SKM-1 (cell line): ENCODE measurements at regions not wholly inside any gene's neighbourhood (a gene's known extent, or its start where the extent isn't known, plus 50 kb on each side); places are given as distances from the start of the nearest gene placed in this dataset.
"Not testable (repeated sequence)": the region's sequence is repeated elsewhere in the genome, so short reads cannot be mapped to it uniquely, and the experiment has no call there.

ENCODE experiments used
- DNase-seq: peaks from one replicate; lab custom pipeline; 2025; ENCODE audit not compliant: unreplicated experiment; lab: John Stamatoyannopoulos, UW

DNA sequence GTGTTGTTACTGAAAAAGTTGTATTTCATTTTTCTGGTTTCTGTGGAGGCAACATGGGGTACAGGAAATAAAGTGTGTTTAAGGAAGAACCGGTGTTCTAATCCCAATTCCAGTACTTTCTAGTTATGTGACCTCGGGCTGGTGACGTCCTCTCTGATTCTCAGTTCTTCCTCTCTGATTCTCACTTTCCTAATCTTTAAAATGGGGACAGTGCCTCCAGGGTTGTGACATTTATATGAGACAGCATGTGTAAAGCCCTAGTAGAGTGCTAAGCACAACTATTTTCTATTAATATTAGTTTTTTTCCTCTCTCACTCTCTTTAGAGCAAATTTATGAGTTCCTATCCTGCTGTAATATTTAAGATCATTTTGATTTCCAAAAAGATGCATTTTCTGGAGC is 50.9 kb upstream of the PTPDC1 start:
- DNase-seq: no peak

DNA sequence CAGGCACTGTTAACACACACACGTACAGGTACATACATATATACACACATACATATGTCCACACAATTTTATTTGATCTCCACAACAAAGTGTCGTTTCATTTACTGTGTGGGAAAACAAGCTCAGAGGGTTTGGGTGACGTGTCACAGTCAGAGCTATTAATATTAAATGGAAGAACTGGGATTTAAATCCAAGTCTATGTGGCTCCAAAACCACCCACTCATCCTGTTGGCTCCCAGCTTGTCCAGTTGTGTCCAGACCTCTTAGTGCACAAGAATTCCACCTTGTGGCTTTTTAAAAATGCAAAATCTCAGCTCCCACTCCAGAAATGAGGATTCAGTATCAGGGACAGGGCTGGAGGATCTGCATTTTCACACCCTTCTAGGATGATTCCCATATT is 52.3 kb upstream of the PTPDC1 start:
- DNase-seq: no peak

DNA sequence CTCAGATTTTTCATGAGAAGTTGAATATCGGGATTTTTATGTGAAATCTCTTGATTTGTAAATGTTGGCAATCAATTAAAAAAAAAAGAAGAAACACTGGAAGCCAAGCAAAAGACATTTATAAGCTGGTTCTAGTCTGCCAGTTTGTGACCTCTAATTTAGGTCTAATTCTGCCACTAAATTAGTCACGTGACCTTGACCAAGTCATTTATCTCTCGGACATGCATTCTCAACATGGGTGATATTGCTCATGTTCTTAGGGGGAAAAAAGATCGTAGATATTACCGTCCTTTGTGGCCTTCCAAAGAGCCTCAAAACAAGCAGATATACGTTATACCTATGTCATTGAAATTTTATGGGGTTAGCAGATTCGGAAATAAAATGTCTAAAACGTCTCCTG is 52.9 kb upstream of the PTPDC1 start:
- no peak for DNase-seq

DNA sequence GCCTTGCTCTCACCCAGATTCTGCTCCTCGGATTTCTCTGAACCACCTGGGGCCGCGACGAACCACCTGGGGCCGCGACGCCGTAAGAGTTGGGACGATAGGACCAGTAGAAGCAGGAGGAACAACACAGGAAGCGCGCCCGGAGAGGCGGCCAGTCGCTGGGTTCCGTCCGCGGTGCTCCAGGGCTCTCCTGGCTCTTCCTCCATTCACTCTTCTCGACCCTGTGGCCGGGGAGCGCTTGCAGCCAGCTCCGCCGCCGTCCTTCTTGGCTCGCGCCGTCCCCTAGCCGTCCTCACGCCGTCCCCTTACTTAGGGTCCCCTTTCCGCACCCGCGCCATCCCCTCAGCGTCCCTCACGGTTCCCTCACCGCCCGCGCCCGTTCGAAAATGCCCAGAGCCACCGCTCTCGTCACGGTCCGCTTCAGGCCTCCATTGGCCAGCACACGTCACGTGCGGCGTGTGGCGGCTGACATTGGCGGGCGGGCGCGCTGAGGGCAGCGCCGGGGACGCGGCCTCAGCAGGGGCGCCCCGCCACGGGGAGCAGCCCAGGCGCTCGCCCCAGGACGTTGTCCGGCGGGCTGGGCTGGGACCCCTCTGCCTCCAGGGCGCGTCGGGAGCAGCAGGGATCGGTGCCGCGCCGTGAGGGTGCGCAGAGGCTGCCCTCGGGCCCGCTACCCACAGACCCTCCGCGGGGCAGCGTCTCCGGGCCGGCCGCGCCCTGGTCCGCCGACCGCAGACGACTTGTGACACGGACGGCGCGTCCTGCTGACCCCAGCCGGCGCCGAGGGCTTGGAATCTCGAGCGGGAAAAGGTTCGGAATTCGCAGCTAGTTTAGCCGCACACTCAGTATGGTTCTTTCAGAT is 53.7 kb upstream of the PTPDC1 start:
- DNase-seq: peak; percentile 7

DNA sequence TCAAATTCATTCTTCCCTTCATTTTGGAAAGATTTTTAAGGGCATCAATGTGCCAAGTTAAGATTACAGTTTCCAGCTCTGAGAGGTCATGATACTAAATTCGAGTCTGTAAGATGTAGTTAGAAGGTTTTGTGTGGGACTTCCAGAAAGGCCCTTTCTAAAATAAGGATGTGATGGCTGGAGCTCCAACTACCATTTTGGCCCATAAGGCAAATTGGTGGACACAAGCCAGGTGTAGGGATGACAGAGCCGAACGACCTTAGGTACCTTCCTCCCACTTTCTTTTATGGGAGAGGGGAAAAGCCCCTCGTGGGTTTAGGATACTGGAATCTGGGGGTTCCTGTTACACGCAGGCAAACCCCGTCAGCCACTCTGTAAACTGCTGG is 54.3 kb upstream of the PTPDC1 start:
- no peak for DNase-seq

DNA sequence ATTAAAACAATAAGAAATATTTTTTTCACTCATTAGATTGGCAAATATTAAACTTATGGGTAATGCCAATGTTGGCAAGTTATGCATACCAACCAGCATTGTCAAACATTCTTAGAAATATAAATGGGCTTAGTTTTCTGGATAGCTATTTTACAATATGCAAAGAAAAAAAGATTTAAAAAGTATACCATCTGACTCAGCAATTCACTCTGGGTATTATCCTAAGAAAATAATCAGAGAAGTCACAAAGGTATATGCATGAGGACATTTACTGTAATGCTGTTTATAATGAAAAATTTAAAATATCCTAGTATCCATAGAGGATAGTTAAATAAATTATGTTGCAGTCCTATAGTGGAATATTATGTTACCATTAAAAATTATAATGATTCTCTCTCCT is 57.4 kb upstream of the PTPDC1 start:
- DNase-seq: no peak

DNA sequence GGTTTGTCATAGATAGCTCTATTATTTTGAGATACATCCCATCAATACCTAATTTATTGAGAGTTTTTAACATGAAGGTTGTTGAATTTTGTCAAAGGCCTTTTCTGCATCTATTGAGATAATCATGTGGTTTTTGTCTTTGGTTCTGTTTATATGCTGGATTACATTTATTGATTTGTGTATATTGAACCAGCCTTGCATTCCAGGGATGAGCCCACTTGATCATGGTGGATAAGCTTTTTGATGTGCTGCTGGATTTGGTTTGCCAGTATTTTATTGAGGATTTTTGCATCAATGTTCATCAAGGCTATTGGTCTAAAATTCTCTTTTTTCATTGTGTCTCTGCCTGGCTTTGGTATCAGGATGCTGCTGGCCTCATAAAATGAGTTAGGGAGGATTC is 61.8 kb upstream of the PTPDC1 start:
- not testable (repeated sequence) for DNase-seq

DNA sequence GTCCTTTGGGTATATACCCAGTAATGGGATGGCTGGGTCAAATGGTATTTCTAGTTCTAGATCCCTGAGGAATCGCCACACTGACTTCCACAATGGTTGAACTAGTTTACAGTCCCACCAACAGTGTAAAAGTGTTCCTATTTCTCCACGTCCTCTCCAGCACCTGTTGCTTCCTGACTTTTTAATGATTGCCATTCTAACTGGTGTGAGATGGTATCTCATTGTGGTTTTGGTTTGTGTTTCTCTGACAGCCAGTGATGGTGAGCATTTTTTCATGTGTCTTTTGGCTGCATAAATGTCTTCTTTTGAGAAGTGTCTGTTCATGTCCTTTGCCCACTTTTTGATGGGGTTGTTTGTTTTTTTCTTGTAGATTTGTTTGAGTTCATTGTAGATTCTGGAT is 63.4 kb upstream of the PTPDC1 start:
- not testable (repeated sequence) for DNase-seq

DNA sequence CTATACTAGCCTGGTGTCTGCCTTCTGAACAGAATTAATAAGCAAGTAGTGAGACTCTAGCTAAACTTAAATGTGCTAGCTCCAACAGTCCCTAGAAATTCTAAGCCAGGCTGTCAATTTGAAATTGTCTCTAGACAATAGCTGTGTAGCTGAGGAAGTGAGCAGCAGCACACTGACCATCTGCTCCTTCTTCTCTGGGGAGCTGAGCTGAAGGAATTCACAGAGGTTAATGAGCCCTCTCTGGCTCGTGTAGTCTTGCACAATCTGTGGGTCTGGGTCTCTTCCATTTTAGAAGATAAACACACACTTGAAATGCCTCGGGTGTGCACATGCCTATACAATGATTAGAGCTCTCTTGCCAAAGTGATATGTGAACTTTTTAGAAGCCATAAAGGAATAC is 63.5 kb upstream of the BARX1 start:
- no peak for DNase-seq

DNA sequence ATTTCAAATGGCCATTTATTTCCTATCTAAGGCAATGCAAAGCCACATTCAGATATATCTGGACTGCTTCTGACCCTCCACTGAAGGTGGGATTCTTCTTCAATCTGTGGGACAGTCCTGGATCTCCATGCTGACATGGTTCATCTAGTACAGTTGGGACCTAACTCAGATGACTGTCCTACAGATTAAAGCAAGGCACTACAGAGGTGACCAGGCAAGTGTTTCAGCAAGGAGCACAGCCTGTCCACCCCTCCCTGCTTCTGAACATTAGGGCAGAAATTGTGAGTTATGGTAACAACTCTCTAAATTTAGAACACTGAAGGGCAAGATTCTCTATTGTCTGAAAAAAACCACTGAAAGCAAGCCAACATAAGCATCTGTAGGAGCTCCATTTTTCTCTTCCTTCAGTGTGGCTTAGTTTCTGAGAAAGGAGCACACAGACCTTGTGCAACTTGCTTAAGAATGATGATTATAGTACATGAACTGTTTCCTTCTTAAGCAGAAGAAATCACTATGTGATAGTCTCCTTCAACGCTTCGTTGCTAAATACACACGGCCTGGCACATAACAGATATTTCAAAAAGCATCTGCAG is 62.9 kb upstream of the BARX1 start:
- no peak for DNase-seq

DNA sequence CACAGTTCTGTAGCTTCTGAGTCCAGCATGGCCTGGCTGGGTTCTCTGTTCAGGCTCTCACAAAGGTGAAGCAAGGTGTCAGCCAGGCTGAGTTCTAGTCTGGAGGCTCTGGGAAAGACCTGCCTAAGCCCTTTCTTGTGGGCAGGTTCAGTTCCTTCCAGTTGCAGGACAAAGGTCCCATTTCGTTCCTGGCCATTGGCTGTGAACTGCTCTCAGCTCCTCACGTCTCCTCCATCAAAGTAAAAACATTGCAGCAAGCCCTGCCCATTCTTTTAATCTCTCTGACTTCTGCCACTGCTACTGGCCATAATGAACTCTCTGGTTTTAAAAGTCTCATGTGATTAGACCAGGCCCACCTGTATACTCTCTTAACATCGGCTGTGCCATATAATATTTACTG is 61.6 kb upstream of the BARX1 start:
- DNase-seq: no peak

DNA sequence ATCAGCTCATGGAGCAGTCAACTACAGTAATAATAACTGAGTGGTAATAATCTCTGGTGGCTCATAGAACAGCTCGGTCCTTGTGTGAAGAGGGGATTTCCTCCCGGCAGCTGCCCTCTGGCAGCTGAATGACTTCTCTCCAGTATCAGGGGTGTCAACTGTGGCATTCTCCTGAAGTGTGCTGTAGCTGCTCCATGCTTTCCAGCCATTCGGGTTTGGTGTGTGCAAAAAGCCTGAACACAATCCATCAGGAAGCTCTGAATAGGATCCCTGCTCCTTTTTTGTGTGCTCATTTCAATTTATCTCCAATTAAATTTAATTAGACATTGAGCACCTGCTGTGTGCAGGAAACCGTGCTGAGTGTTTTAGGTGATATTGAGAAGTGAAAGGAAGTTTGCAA is 59.8 kb upstream of the BARX1 start:
- DNase-seq: no peak

DNA sequence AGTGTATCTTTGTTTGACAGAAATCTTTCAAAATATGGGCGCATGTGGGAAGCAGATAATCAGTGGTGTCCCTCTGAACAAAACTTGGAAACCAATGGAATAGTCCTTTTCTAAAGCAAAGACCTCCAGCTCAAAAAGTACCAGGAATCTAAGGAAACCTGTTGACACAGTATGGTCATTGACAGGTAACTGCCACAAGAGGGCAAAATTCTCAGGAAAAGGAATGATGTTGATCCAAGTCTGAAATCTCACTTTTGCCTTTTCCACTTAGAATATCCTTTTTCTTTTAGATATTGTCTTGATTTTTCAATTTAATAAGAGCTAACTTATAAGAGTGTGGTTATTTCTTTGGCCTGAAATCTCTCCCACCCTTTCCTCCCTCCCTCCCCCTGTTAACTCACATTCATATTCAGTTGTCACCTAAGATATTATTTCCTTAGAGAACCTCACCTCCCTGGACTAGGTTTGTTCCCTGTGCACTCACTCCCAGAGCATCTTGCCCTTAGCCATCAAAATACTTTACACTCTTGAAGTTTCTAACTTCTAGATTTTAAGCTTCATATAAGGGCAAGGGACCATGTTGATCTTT is 59.0 kb upstream of the BARX1 start:
- DNase-seq: peak; percentile 29

DNA sequence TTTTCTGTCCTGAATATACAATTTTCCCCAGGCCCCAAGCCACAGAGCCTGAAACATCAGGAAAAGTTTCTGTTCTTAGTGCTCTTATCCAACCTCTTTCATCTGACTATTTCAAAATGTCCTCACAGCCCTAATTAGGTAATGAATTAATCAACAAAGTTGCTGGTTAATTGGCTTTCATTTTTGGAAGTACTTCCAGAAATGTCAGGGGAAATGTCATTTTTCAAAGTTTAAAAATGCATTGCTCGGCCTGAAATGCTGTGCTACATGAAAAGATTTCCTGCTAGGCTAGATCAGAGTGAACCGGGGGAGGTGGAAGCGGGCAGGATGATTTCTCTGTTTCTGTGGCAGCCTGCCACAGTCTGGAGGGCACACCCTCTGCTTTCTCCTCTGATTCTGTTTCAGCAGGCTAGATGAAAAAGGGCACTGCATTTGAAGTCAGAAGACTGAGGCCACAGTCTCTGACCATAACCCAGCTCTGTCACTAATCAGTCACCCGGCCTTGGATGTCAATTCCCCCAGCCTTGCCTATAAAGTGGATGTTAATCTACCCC is 55.9 kb upstream of the BARX1 start:
- DNase-seq: no peak

DNA sequence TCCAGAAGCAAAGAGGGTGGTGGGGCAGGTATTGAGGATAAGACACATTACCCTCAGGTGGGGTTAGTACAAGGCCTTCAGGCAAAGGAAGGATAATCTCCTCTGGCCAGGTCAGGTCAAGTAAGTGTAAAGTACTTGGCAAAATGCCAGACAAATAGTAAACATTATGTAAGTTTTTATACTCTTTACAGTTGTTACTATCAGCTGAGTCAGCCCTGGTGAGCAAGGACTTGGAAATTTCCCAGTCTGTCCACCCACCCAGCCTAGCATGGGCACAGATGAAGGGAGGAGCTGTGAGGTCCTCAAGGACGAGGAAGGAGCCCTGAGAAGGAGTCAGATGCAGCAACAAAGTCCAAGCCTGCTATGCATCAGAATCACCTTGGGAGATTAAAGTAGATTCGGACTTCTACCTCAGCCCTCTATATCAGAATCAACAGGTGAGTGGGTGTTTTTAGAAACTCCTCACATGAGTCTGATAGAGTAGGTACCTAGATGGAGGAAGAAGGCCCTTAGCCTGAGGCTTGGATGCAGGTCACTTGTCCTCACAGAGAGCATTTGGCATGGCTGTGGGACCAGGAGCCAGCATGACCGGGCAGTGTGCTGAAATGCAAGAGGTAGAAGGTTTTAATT is 50.2 kb upstream of the BARX1 start:
- no peak for DNase-seq
